ENCODE measurements at regions not wholly inside any gene's neighbourhood (a gene's known extent, or its start where the extent isn't known, plus 50 kb on each side); places are given as distances from the start of the nearest gene placed in this dataset.

DNA sequence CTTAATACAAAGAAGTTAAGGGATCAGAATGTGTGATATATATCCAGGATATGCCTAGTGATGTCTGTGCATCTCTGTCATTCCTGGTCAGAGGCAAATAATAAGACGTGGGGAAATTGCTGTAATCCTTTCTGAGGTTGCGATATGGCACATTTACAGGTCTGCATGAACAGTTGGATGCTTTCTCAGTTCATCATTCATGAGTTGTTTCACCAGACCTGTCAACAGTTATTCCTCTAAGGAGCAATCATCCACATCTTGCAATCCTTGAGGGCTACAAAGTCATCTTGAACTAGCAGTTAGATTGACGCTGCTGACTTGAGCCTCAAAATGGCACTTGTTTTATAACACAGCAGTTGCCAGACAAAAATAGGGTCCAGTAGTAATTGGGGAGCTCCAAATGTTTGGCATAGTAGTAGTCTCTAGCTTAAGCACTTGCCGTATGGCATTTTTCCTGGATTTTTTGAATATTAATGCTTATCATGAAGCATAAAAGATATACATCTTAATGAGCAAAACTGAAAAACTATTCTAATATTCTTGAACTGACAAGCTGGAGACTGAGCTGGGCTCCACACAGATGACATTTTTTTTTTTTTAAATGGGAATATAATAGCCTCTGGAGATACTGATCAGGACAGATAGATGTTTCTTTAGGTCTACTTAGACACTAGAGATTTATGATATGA is 761.7 kb downstream of the VGLL3 start:
- DNase-seq (no peak), ATAC-seq (ENCODE audit: low read depth) (no peak)
- H3K27ac Mint-ChIP-seq = no peak overlapping the region
- Histone ChIP-seq H3K27me3 (replicated peaks in 1 of 4; ENCODE audit: control extremely low read depth in 1 of 4, control insufficient read depth in 3 of 4, insufficient read depth in 4 of 4, low read length in 3 of 4) (no peaks in the 10 kb centered on the region), H3K27ac (ENCODE audit: low read length in 2 of 2) (no peak overlapping the region), H4K20me1 (ENCODE audit: control insufficient read depth, insufficient read depth, low read length, poor library complexity, severe bottlenecking) (no peaks in the 10 kb centered on the region), H3K9me3 (ENCODE audit: control extremely low read depth in 1 of 3, control insufficient read depth in 2 of 3, insufficient read depth in 1 of 3, low read length in 2 of 3) (no peaks in the 10 kb centered on the region), H3K9ac (ENCODE audit: low read length) (no peak overlapping the region), H3K36me3 (replicated peaks in 1 of 2; ENCODE audit: control extremely low read depth in 1 of 2, control insufficient read depth in 1 of 2, extremely low read depth in 1 of 2, insufficient read depth in 2 of 2, low read length in 1 of 2) (no peaks in the 10 kb centered on the region), H2AFZ (ENCODE audit: insufficient read depth, low read depth, low read length, poor library complexity, severe bottlenecking) (no peak overlapping the region), H3K4me3 (ENCODE audit: control extremely low read depth in 1 of 5, extremely low read depth in 1 of 5, insufficient read depth in 1 of 5, low read depth in 2 of 5, low read length in 4 of 5) (no peak overlapping the region), H3K4me1 (ENCODE audit: control insufficient read depth in 2 of 2, insufficient read depth in 2 of 2, low read length in 2 of 2) (no peaks in the 10 kb centered on the region), H3K4me2 (replicated peaks; ENCODE audit: low read depth, low read length, poor library complexity, severe bottlenecking) (no peak overlapping the region), H3K79me2 (ENCODE audit: control insufficient read depth, insufficient read depth, low read length) (no peaks in the 10 kb centered on the region)
- WGBS (ENCODE audit: insufficient coverage) = 100% methylated on average over 3 of the region's 4 CpGs
- POLR2A ChIA-PET = no interaction called here
- no peaks in the 10 kb centered on the region for H3K9me3 Mint-ChIP-seq (ENCODE audit: insufficient read depth)
- TF ChIP-seq EZH2 (IDR thresholded peaks at IDR 0.05; ENCODE audit: borderline replicate concordance, insufficient read depth, low read depth, low read length, poor library complexity, severe bottlenecking) = no peak
- TF ChIP-seq CTCF (IDR thresholded peaks at IDR 0.05) = no peak
- no peaks in the 10 kb centered on the region for H3K4me1 Mint-ChIP-seq
- no peaks in the 10 kb centered on the region for H3K27me3 Mint-ChIP-seq
- no peak overlapping the region for H3K4me3 Mint-ChIP-seq
- intact Hi-C loops (cut with micrococcal nuclease) = no loop called here
- CTCF ChIA-PET = no interaction called here

DNA sequence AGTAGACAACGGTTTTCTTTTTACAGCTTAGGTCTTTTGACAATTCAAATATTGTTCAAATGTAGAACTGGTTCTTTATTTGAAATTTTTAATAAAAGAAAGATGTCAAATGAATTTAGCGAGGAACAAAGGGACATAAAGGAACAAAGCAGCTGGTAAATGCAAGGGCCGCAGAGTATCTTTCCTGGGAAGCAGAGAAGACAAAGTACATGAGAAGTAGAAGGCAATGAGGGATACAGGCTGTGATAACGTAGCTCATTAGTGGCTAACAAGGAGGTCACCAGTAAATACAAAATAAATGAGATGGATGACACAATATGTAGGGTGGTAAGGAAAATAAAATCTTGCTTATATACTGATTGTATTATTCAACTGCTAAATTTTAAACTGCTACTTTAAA is 762.8 kb downstream of the VGLL3 start:
- POLR2A ChIA-PET = no interaction called here
- DNase-seq (no peak), ATAC-seq (ENCODE audit: low read depth) (no peak)
- no peak overlapping the region for H3K4me3 Mint-ChIP-seq
- no peaks in the 10 kb centered on the region for H4K20me1 ChIP-seq (ENCODE audit: control insufficient read depth, insufficient read depth, low read length, poor library complexity, severe bottlenecking)
- no peaks in the 10 kb centered on the region for H3K4me1 Mint-ChIP-seq
- H3K27ac ChIP-seq (ENCODE audit: low read length in 2 of 2) = no peak overlapping the region
- WGBS (ENCODE audit: insufficient coverage) = 83% methylated on average over 3 of the region's 4 CpGs
- TF ChIP-seq CTCF (IDR thresholded peaks at IDR 0.05) = no peak
- TF ChIP-seq EZH2 (IDR thresholded peaks at IDR 0.05; ENCODE audit: borderline replicate concordance, insufficient read depth, low read depth, low read length, poor library complexity, severe bottlenecking) = no peak
- no peak overlapping the region for H3K9ac ChIP-seq (ENCODE audit: low read length)
- no peak overlapping the region for H3K4me2 ChIP-seq (replicated peaks; ENCODE audit: low read depth, low read length, poor library complexity, severe bottlenecking)
- intact Hi-C loops (cut with micrococcal nuclease) = no loop called here
- no peak overlapping the region for H3K4me3 ChIP-seq (ENCODE audit: control extremely low read depth in 1 of 5, extremely low read depth in 1 of 5, insufficient read depth in 1 of 5, low read depth in 2 of 5, low read length in 4 of 5)
- no peak overlapping the region for H3K27ac Mint-ChIP-seq
- no peak overlapping the region for H2AFZ ChIP-seq (ENCODE audit: insufficient read depth, low read depth, low read length, poor library complexity, severe bottlenecking)
- no peaks in the 10 kb centered on the region for H3K27me3 ChIP-seq (replicated peaks in 1 of 4; ENCODE audit: control extremely low read depth in 1 of 4, control insufficient read depth in 3 of 4, insufficient read depth in 4 of 4, low read length in 3 of 4)
- no peaks in the 10 kb centered on the region for H3K27me3 Mint-ChIP-seq
- H3K79me2 ChIP-seq (ENCODE audit: control insufficient read depth, insufficient read depth, low read length) = no peaks in the 10 kb centered on the region
- H3K36me3 ChIP-seq (replicated peaks in 1 of 2; ENCODE audit: control extremely low read depth in 1 of 2, control insufficient read depth in 1 of 2, extremely low read depth in 1 of 2, insufficient read depth in 2 of 2, low read length in 1 of 2) = no peaks in the 10 kb centered on the region
- H3K4me1 ChIP-seq (ENCODE audit: control insufficient read depth in 2 of 2, insufficient read depth in 2 of 2, low read length in 2 of 2) = no peaks in the 10 kb centered on the region
- H3K9me3 ChIP-seq (ENCODE audit: control extremely low read depth in 1 of 3, control insufficient read depth in 2 of 3, insufficient read depth in 1 of 3, low read length in 2 of 3) = no peaks in the 10 kb centered on the region
- CTCF ChIA-PET = no interaction called here
- no peaks in the 10 kb centered on the region for H3K9me3 Mint-ChIP-seq (ENCODE audit: insufficient read depth)
